H1 (cell line): ENCODE measurements at regions not wholly inside any gene's neighbourhood (a gene's known extent, or its start where the extent isn't known, plus 50 kb on each side); places are given as distances from the start of the nearest gene placed in this dataset.

Source experiments
- BCL11A ChIP-seq, 2 experiments: IDR thresholded peaks; one replicate each; pipeline ENCODE4 v1.6.1; 2011; ENCODE audit warnings: low read depth in 2 of 2, low read length in 2 of 2, mild to moderate bottlenecking in 2 of 2
- CHD2 ChIP-seq: IDR thresholded peaks from 2 replicates; pipeline ENCODE4 v1.6.1; 2012; ENCODE audit warnings: low read length, improper control_type of control experiment
- CHD7 ChIP-seq: fragments of 300-600 bp; sonication (generic); IDR thresholded peaks from 2 replicates; pipeline ENCODE4 v1.7.1; 2012; ENCODE audit warnings: low read length, moderate library complexity, mild to moderate bottlenecking, inconsistent platforms; ENCODE audit not compliant: insufficient replicate concordance
- EP300 ChIP-seq, 2 experiments: IDR thresholded peaks; 1 replicate in 1 of 2; 2 replicates in 1 of 2; pipeline ENCODE4 v1.6.1; 2011 to 2012; ENCODE audit warnings: low read depth in 2 of 2, low read length in 2 of 2, mild to moderate bottlenecking in 2 of 2, borderline replicate concordance in 1 of 2, inconsistent platforms in 1 of 2, moderate library complexity in 1 of 2
- JUN ChIP-seq: IDR thresholded peaks from 2 replicates; pipeline ENCODE4 v1.6.1; 2011; ENCODE audit warnings: low read depth, mild to moderate bottlenecking, improper control_type of control experiment, low read length
- PHF8 ChIP-seq: fragments of 200-600 bp; sonication (generic); conservative IDR thresholded peaks from 2 replicates; pipeline ENCODE4 v1.7.1; 2012; ENCODE audit warnings: low read depth, mild to moderate bottlenecking, inconsistent platforms, low read length, moderate library complexity
- POLR2A ChIP-seq, 2 experiments: IDR thresholded peaks; 1 replicate in 1 of 2; 2 replicates in 1 of 2; pipeline ENCODE4 v1.6.1; 2011; ENCODE audit warnings: low read depth in 2 of 2, low read length in 2 of 2, mild to moderate bottlenecking in 2 of 2; ENCODE audit errors: control extremely low read depth in 1 of 2
- POU5F1 ChIP-seq: IDR thresholded peaks from 2 replicates; pipeline ENCODE4 v1.6.1; 2011; ENCODE audit warnings: low read depth, mild to moderate bottlenecking, low read length, moderate library complexity
- SUZ12 ChIP-seq: fragments of 200-600 bp; sonication (generic); IDR thresholded peaks from 2 replicates; pipeline ENCODE4 v1.6.1; 2012; ENCODE audit warnings: mild to moderate bottlenecking, inconsistent platforms, low read length, moderate library complexity, mixed read lengths
- TBP ChIP-seq: IDR thresholded peaks from 2 replicates; pipeline ENCODE4 v1.6.1; 2011; ENCODE audit warnings: low read depth, low read length, improper control_type of control experiment
- USF2 ChIP-seq: IDR thresholded peaks from 2 replicates; pipeline ENCODE4 v1.6.1; 2011; ENCODE audit warnings: low read length, improper control_type of control experiment
- ZNF274 ChIP-seq: IDR thresholded peaks from 2 replicates; pipeline ENCODE4 v1.7.0; 2012; ENCODE audit warnings: low read length, borderline replicate concordance; ENCODE audit errors: extremely low read depth

GRCh38 chr7:156539999-156540398, 100.6 kb upstream of the RNF32 start (continued):
- no peak for TF ChIP-seq CHD7
- TF ChIP-seq PHF8: no peak
- no peak for TF ChIP-seq EP300 (IDR thresholded peaks at IDR 0.05; ENCODE audit: borderline replicate concordance in 1 of 2, low read depth in 2 of 2, low read length in 2 of 2)
- no peak for TF ChIP-seq JUN
- no peak for TF ChIP-seq TBP
- TF ChIP-seq CHD2: no peak
- no peak for TF ChIP-seq USF2
- TF ChIP-seq SUZ12: no peak
- no peak for TF ChIP-seq POU5F1
- TF ChIP-seq BCL11A (IDR thresholded peaks at IDR 0.05; ENCODE audit: low read depth in 2 of 2, low read length in 2 of 2): no peak
- no peak for TF ChIP-seq POLR2A (IDR thresholded peaks at IDR 0.05; ENCODE audit: control extremely low read depth in 1 of 2, low read depth in 2 of 2, low read length in 2 of 2)
- no peak for TF ChIP-seq ZNF274
